HG03064 (cell line): ENCODE measurements at regions not wholly inside any gene's neighbourhood (a gene's known extent, or its start where the extent isn't known, plus 50 kb on each side); places are given as distances from the start of the nearest gene placed in this dataset.
"Not testable (repeated sequence)": the region's sequence is repeated elsewhere in the genome, so short reads cannot be mapped to it uniquely, and the experiment has no call there.

Experiments
- ATAC-seq: cut with Tn5 transposase; IDR thresholded peaks from one replicate; pipeline ENCODE4 v1.9.1; 2021; ENCODE audit warnings: low read depth; ENCODE audit not compliant: unreplicated experiment

DNA sequence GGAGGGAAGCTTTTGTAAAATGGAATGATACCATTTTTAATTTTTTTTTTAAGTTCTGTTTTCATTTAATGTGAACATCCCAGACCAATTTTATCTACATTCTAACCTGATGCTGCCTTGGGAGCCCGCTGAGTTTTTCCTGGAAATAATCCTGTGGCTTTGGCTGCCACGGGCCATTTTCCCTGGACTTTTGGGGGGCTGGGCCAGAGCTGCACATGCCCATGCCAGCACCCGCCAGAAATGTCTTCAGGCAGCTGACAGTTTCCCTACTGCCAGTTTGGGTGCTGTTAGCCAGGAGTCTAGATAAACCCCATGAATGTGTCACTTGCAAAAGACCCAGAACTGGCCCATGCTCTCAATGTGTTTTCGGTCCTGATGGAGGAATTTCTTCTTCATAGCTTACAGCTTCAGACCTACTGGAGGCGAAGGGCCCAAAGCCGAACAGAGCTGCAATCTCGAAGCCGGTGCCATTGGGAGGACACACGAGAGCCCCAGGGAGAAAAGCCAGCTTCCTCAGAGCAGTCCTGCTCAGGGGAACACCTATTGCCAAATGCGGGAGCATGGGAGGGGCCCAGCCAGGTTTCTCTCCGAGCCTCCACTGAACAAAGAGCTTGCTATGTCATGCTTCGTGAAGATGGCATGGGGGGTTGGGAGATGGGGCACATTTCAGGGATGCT, 444.2 kb upstream of the MKI67 start:
- ATAC-seq = no peak

DNA sequence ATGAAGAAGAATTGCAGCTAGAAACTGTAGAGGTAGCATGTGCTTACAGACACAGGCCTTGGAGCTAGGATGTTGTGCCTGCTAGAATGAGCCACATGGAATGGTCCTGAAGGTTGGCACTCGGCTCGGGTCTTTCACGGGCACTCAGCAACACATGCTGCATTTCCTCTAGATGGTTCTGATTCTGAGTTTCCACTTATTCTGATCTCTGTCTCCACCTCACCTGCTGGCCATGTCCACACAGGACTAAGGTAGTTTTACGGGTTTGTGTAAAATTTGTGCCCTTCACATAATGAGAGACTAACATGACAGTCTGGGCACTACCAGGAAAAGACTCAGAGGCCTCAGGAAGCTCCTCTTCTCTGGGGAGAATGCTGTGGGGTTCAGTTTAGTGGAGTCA, 444.8 kb upstream of the MKI67 start:
- no peak for ATAC-seq

DNA sequence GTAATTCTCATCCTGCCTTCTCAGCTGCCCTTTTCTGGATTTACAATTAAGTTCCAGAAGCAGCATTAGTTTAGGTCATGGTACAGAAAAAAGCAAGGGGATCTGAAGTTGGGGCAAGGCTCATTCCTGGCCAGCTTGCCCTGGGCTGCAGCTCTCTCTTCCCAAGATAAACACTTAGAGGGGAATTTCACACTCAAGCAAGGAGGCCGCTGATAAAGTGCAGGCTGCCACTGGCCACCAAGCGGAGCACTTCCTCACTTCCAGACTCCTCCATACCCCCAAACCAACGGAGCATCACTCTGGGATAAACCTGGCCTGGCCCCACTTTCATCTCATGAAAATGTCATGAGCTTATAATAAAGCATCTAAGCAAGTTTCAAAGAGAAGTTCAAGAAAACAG, 445.5 kb upstream of the MKI67 start:
- no peak for ATAC-seq

DNA sequence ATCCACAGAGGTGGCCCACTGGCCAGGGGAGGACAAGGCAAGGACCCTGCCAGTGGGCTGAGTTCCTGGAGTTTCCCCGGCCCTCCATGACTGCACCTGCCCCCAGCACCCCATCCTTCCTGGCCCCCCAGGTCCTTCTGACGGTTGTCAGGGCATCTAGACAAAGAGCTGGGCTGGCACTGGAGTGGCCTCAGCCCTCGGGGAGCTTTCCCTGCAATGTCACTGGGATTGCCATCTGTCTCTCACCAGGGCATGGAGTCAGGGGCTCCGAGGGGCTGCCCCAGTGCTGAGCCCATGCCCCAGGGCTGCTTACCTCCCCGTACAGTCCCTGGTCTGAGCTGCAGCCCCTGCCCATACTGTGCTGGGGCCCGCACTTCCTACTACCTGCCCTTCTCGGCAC, 446.5 kb upstream of the MKI67 start:
- no peak for ATAC-seq

DNA sequence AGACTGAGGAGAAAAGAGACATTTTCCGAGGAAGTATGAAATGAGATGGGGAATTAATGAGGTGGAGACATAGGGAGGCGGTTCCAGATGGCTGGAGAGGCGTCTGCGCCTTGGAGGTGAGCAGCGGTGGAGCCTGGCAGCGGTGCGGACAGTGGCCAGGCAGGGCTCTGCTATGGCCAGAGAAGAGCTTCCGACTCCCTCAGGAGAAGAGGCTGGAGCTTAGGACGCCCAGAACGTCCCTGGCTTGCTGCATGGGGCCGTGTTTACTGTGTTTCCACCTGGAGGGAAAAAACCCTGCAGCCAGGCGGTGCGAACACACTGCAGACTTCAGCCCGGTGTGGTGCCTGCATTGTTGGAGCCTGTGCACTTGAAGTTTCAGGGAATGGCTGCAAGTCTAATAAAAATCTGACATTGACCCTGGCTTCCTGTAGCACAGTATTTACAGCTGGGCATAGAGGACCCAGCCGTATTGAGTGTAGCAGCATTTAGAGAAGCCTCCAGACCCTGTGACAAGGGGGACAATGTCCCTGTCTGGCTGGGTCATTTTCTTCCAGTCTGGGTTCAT, 447.1 kb upstream of the MKI67 start:
- no peak for ATAC-seq

DNA sequence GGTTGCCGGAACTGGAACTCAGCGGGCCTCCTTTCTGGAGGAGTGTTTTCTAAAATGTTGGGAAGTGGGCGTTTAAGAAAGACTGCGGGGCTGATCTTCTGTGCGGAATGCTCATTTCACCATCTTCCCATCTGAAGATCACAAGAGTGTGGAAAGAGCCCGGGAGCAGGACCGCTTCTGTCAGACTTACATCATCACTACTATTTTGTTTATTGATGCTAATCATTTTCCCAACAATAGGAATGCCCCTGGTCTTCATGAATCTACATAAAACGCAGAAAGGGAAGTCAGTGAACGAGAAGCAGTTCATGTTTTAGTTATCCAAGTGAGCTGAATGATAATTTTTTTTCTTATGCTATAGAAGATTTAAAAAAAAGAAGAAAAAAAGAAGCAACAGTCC, 447.8 kb upstream of the MKI67 start:
- no peak for ATAC-seq

DNA sequence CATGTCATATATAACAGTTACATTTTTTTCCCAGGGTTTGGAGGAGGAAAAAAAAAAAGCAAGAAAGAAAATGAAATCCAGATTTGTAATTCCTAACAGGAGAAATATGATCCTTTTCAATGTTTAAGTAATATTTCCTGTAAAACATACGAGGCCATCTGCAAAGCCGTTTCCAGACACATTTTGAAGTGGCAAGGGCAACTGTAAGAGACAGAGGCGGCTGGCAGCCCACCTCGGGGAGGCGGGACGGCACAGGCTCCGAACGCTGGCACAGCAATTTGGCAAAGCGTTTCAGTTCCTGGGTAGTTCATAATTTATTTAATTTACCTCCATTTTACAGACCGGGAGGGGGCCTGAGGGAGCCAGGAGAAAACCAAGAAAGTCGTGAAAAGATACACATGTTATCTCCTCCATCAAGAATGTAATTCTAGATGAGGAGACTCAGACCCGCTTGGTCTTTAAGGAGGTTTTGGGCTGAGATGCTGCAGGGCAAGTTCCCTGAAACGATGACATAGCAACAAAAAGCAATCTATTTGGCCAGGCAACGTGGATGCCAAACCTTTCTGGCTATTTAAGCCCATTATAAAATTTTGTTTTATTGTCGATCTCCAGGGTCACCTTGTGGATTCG, 448.5 kb upstream of the MKI67 start:
- ATAC-seq = no peak

DNA sequence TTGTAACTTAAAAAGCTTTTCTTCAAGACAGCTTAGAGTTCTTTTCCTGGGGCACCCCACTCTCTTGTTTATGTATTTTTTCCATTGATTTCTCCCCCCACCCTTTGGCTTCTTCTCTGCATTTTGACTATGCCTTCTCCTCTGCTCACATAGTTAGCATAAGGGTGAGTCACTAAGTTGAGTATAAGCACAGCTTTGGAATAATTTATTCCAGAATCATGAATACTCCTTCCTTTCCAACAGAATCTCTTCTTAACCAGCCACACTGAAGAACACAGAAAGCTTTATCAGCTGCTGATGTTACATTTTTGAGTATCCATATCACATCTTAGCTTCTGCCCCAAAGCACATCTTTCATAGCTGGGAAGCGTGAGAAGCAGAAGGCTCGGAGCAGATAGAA, 449.5 kb upstream of the MKI67 start:
- no peak for ATAC-seq

DNA sequence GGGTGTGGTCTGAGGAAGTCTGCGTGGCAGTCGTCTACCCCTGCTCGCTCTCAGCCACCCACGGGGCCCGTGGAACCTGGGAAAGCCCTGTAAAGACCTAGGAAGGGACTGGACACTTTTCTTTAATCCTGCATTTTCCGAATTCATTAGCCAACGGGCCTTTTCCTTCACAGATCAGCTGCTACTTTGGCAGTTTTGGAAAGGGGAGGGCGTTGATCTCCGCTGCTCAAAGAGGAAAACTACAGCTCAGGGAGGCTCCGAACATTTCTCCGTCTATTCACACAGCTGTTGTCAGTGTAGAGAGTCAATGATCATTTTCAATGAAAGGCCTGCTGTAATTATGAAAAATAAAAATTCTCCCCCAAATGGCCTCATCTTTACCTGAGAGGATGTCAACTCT, 450.1 kb upstream of the MKI67 start:
- ATAC-seq = no peak

DNA sequence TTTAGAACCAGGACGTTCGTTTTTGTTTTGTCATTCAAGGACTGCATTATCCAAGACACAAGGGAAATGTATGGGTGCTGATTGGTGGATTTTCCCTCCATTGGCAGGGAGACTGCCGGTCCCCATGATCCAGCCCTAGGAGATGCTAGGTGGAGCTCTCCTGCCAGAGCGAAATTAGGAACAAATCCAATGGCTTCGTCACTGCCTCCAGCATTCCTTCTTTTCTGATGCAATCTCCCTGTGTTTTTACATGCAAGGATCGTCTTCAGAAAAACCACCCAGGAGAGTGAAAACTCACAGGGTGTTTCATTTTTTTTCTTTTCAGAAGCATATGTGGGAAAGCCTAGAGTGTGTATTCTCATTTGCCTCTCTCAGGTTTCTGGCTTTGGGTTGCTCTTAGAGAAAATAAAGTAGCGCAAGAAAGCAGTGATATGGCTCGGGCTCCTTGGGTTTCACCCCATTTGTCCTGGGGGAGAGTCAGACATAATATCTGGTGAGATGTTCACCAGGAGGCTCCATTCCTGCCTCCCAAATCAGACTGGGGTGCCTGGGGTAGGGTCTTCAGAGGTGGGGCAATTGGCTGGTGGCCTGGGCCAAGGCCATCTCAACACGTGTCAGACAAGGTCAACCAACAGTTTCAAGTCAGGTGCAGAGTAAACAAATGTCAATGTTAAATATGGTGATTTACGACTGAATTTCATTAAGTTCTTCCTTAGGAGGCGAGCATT, 450.9 kb upstream of the MKI67 start:
- ATAC-seq = no peak

DNA sequence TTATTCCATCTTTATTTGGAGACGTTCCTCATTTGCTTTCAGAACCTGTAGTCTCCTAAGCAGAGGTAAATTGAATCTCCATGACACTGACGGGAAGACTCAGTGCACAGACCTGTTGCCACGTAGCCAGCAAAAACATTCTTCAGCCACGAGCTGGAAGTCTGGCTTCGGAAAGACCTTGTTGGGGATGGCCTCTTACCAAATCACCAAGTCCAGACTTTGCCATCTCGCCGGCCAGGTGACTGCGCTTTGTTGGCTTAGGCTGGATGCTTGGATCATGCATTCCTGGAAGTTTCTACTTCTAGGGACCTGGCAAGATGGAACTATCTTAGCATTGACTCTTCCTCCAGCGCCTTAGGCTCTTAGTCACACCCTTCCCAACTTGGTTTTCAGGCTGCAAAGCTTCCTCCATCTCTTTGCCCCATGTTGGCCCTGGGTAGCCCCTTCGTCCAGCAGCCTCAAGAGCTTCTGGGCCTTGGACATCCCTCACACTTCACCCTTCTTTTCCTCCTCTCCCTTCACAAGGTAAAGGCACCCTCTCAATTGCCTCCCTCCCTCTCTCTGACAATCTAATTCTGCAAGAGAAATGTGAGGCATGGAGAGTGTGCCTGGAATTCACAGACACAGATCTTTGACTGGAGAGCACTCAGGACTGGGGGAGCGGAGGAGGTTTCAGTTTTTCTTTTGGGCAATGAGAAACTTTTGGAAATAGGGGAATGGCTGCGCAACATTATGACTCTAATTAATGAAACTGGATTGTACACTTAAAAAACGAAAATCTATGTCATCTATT, 451.9 kb upstream of the MKI67 start:
- ATAC-seq = no peak

DNA sequence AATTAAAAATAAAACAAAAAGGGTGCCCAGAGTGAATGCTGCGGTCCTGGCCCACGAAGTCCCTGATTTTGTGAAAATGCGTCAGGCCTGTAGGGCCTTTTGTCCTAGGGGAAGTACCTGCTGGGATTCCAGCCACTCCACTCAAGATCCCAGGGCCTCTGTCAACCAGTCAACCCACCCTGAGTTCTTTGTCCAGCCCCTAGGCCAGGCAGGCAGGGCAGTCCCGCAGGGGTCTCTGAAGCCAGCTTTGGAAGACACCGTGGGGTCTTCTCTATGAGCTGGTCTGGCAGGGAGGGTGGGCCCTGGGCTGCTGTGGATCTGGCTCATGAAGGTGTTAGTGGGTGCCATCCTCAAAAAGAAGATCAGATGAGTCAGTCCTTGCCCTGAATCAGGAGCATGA, 452.5 kb upstream of the MKI67 start:
- ATAC-seq = no peak

DNA sequence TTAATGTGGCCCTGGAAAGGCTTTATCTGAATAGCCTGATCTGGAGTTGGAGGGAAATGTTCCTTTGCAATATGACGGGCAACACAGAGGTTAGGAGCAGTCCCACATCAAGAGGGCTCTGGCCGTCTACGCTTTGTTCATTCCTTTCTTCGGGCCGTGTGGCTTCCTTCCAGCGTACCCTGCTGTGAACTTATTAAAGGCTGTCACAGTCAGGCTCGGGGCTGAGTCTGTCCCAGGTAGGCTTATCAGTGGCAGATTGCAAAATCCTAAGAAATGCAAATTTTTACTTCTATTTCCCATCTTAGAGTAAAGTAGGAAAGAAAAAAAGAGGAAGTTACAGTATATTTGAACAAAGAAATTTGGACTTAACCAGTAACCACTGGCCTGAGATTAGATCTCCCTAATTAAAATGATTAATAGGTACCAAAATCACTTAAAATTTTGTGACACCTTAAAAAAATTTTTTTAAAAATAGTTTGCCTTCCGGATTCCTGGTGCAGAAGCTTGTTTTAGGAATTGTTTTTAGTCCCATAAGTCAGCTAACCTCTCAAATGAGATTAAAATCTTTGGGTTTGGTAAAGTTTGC, 453.1 kb upstream of the MKI67 start:
- ATAC-seq = no peak

DNA sequence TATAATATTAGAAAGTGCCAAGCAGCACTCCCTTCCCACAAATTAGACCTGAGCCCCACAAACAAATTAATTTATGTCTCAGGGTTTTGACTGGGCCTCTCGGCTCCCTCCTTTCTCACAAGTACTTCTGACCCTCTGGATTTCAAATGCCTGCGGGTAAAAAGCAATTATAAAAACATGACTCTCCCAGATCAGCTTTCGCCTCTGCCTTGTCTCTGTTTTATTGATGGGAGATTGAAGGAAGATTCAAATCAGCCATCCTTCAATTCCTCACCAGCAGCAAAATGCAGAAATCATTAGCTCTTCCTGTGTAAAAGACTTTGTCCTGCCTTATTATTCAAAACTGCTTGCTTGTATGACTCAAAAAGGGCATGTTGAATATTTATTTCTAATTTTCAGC, 453.7 kb upstream of the MKI67 start:
- ATAC-seq = no peak

DNA sequence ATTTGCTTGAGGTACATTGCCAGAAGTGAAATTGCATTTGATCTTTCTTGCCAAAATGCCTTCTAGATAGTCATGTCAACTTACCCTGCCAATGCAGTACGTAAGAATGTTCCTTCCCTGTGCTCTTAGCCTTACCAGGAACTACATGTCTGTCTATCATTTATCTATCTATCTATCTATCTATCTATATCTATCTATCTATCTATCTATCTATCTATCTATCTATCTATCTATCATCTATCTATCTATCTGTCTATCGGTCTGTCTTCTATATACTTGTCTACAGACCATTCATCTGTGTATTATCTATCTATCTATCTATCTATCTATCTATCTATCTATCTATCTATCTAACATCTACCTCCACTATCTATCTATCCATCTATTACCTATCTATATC, 456.9 kb upstream of the MKI67 start:
- ATAC-seq = not testable (repeated sequence)

DNA sequence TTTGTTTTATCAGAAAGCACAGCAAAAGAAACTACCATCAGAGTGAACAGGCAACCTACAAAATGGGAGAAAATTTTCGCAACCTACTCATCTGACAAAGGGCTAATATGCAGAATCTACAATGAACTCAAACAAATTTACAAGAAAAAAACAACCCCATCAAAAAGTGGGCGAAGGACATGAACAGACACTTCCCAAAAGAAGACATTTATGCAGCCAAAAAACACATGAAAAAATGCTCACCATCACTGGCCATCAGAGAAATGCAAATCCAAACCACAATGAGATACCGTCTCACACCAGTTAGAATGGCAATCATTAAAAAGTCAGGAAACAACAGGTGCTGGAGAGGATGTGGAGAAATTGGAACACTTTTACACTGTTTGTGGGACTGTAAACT, 460.4 kb upstream of the MKI67 start:
- not testable (repeated sequence) for ATAC-seq

DNA sequence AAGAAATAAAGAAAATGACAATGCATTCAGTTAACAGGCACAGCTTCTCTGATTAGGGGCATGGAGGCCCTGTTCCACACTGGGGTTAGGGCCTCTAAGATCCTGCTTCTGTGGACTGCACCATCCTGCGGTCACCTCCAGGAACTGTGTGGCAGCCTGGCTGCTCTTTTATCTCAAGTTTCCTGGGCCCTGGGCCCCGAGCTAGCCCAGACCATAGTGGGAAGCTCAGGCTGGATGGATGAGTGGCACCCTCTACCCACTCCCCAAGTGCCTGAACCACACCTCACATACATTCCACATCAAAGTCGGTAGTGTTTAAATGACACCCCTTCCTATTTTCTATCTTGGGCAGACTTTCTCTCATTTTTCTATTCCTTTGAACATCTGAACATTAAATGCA, 461.5 kb upstream of the MKI67 start:
- no peak for ATAC-seq

DNA sequence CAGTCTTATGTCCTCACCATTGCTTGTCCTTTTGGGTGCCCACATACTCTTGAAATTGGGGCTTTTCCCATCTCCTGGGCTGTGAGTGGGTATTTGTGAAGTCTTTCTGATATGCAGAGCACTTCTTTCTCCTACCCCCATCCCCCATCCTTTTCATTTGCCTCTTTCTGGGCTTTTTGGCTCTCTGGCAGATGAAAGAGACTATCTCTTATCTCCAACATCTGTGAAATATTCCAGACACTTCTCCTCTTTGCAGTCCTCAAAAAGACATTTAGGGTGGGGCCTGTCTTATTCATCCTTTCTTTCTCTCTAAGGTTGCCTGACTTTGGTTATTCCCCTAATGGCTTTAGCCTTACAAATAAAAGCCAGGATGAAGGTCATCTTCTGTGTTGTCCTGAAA, 462.2 kb upstream of the MKI67 start:
- no peak for ATAC-seq

DNA sequence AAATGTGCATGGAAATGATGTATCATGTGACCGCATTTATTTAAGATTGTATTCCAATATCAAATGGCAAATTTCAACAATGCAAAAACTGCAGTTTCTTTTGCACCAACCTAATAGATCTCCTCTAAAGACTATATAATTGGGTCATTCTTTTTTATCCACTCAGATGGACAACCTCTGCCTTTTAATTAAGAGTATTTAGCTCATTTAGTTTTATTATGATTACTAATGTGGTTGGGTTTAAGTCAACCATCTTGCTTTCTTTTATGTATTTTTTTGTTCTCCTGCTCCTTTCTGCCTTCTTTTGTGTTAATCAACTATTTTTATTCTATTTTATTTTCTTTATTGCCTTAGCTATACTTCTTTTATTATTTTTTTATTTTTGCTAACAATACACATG, 468.5 kb upstream of the MKI67 start:
- ATAC-seq = no peak

DNA sequence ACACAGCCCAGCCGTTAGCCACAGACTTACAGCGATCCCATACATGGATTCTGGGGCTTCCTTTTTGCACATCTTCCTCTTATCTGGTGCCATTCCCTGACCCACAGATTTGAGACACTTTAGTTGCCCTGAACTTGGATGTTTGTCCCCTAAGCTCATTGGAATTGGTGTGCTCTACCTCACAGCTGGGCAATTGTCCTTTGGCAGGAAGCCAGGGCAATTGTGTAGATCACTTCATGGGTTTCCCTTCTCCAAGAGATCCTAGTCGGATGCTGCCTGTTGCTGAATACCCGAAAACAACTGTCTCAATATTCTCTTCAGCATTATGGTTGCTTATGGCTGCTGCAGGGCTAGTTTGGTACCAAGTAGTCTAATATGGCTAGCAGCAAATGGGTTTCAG, 470.7 kb upstream of the MKI67 start:
- ATAC-seq = no peak

DNA sequence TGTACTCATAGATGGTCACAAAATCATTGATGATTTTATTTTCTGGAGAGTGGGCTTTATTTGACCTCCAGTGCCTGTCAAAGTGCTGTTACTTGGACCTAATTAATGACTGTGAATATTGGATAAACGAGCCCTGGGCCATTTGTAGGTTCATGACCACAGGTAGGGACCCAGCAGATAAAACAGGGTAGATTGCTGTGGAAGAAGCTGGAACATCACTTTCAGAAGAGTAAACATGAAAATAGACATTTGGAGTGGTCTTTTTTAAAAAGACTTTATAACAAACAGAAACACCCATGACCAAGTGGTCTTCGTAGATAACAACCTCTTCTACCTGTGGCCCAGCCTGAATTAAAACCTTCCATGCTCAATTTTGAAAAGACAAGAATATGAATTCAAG, 472.8 kb upstream of the MKI67 start:
- no peak for ATAC-seq
